Spleen (tissue), 7 donors: ENCODE measurements at regions not wholly inside any gene's neighbourhood (a gene's known extent, or its start where the extent isn't known, plus 50 kb on each side); places are given as distances from the start of the nearest gene placed in this dataset.

Experiments
- POLR2A ChIP-seq, 3 donors: fragments of 450-650 bp; IDR thresholded peaks; one replicate each; pipeline ENCODE4 v1.5.1; 2017; ENCODE audit warnings: antibody characterized with exemption in 3 of 3, mild to moderate bottlenecking in 1 of 3
- POLR2AphosphoS5 ChIP-seq, 3 donors: sonication (generic); formaldehyde crosslinking; IDR thresholded peaks; one replicate each; pipeline ENCODE4 v1.5.1; 2017; ENCODE audit warnings: antibody characterized with exemption in 3 of 3
- TF ChIP-seq, protein P1 (sequence below), 11 experiments: fragments of 200-600 bp in 7 of 11; fragments of 450-650 bp in 4 of 11; sonication (generic) in 4 of 11; IDR thresholded peaks in 8 of 11; conservative IDR thresholded peaks in 3 of 11; 1 replicate in 7 of 11; 2 replicates in 4 of 11; pipeline versions ENCODE4 v1.4.0 to v1.8.0; 2016 to 2021; ENCODE audit warnings: antibody characterized with exemption in 11 of 11, inconsistent platforms in 4 of 11, mild to moderate bottlenecking in 1 of 11
- donor health status: DM: no; HTN: no; CAD: no; lungs with moderate emphysema.
- donor health status: DM: no; HTN: no; CAD: no.
- donor health status: DM: no; HTN: no; CAD: no.

DNA sequence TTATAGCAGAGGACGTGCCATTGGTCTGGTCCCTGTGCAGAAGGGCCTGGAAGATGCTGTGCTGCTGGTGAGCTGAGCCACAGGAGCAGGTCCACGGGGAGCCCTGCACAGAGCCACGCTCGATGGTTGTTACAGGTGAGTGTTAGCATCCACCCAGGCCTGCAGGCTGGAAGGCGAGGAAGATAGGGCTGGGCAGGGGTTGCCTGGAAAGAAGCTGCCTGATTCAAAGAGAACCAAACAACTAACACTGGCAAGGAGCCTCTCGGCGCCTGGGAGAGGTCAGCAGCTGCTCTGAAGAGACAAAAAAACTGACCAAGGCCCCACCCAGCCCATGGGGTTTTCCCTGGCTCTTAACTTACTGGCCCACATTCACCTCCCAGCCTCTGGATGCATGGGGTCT, 160.2 kb downstream of the MED10 start:
- TF ChIP-seq POLR2AphosphoS5 (IDR thresholded peaks at IDR 0.05), result no peak
- no peak for TF ChIP-seq POLR2A (IDR thresholded peaks at IDR 0.05)
- TF ChIP-seq, protein P1, sequence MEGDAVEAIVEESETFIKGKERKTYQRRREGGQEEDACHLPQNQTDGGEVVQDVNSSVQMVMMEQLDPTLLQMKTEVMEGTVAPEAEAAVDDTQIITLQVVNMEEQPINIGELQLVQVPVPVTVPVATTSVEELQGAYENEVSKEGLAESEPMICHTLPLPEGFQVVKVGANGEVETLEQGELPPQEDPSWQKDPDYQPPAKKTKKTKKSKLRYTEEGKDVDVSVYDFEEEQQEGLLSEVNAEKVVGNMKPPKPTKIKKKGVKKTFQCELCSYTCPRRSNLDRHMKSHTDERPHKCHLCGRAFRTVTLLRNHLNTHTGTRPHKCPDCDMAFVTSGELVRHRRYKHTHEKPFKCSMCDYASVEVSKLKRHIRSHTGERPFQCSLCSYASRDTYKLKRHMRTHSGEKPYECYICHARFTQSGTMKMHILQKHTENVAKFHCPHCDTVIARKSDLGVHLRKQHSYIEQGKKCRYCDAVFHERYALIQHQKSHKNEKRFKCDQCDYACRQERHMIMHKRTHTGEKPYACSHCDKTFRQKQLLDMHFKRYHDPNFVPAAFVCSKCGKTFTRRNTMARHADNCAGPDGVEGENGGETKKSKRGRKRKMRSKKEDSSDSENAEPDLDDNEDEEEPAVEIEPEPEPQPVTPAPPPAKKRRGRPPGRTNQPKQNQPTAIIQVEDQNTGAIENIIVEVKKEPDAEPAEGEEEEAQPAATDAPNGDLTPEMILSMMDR (IDR thresholded peaks at IDR 0.05 in 8 of 11, conservative IDR thresholded peaks at IDR 0.05 in 3 of 11), result no peak
